ENCODE measurements at regions not wholly inside any gene's neighbourhood (a gene's known extent, or its start where the extent isn't known, plus 50 kb on each side); places are given as distances from the start of the nearest gene placed in this dataset.

DNA sequence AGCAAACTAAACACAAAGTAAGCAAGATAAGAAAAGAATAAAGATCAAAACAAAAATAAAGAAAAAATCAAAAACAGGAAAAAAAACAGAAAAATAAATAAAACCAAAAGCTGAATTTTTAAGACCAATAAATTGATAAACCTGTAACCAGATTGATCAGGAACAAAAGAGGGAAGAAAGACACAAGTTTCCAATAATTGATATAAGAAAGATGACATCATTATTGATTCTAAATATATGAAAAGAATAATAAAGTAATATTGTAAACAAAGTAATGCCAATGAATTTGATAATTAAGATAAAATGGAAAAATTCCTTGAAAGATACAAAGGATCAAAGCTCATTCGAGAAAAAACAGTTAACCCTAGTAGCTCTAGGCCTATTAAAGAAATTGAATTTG lies 394.6 kb upstream of the LRATD1 start:
- TF ChIP-seq, protein P1, sequence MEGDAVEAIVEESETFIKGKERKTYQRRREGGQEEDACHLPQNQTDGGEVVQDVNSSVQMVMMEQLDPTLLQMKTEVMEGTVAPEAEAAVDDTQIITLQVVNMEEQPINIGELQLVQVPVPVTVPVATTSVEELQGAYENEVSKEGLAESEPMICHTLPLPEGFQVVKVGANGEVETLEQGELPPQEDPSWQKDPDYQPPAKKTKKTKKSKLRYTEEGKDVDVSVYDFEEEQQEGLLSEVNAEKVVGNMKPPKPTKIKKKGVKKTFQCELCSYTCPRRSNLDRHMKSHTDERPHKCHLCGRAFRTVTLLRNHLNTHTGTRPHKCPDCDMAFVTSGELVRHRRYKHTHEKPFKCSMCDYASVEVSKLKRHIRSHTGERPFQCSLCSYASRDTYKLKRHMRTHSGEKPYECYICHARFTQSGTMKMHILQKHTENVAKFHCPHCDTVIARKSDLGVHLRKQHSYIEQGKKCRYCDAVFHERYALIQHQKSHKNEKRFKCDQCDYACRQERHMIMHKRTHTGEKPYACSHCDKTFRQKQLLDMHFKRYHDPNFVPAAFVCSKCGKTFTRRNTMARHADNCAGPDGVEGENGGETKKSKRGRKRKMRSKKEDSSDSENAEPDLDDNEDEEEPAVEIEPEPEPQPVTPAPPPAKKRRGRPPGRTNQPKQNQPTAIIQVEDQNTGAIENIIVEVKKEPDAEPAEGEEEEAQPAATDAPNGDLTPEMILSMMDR (IDR thresholded peaks at IDR 0.05): no peak
- no peak for TF ChIP-seq POLR2A (IDR thresholded peaks at IDR 0.05)

Measured in body of pancreas (tissue), 4 donors.